ENCODE measurements at regions not wholly inside any gene's neighbourhood (a gene's known extent, or its start where the extent isn't known, plus 50 kb on each side); places are given as distances from the start of the nearest gene placed in this dataset.

- TF ChIP-seq CTCF (conservative IDR thresholded peaks at IDR 0.05; ENCODE audit: low read depth, low read length) (no peak), EZH2 (IDR thresholded peaks at IDR 0.05; ENCODE audit: borderline replicate concordance, low read depth, low read length, poor library complexity, severe bottlenecking) (no peak)
- H3K4me1 ChIP-seq (ENCODE audit: insufficient read depth, low read length, poor library complexity, severe bottlenecking), result peaks cover 6% of the 10 kb centered on the region
- ChIA-PET POLR2A (ENCODE audit: low non-redundant PET) (no interaction called here), CTCF (no interaction called here)
- H3K36me3 ChIP-seq (ENCODE audit: insufficient read depth, low read length, poor library complexity, severe bottlenecking), result no peaks in the 10 kb centered on the region
- BruUV-seq (replicated peaks), result no TSS peak
- H3K9me3 ChIP-seq (ENCODE audit: low read depth, low read length, poor library complexity, severe bottlenecking), result no peaks in the 10 kb centered on the region
- intact Hi-C loops (cut with micrococcal nuclease; ENCODE audit: unreplicated experiment), result loop anchor here (5.0 kb wide), 1 partner anchor 41 kb away; no protein-coding TSS in a partner anchor
- no peak overlapping the region for H3K27ac ChIP-seq (ENCODE audit: low read depth, low read length, poor library complexity, severe bottlenecking)
- H3K4me3 ChIP-seq (ENCODE audit: low read depth, low read length, poor library complexity, severe bottlenecking), result no peak overlapping the region
- no peaks in the 10 kb centered on the region for H3K27me3 ChIP-seq (replicated peaks; ENCODE audit: insufficient read depth, low read depth, low read length, poor library complexity)
- DNase-seq (ENCODE audit: low spot score), result no peak
These were observed 183.1 kb upstream of the PRSS58 start for GRCh38 chr7:142440906-142441411.

GRCh38 chr7:142440219-142440905 is 182.5 kb upstream of the PRSS58 start:
- Histone ChIP-seq H3K27me3 (replicated peaks; ENCODE audit: insufficient read depth, low read depth, low read length, poor library complexity) (no peaks in the 10 kb centered on the region), H3K4me1 (ENCODE audit: insufficient read depth, low read length, poor library complexity, severe bottlenecking) (peaks cover 6% of the 10 kb centered on the region), H3K27ac (ENCODE audit: low read depth, low read length, poor library complexity, severe bottlenecking) (no peak overlapping the region), H3K9me3 (ENCODE audit: low read depth, low read length, poor library complexity, severe bottlenecking) (no peaks in the 10 kb centered on the region), H3K36me3 (ENCODE audit: insufficient read depth, low read length, poor library complexity, severe bottlenecking) (no peaks in the 10 kb centered on the region), H3K4me3 (ENCODE audit: low read depth, low read length, poor library complexity, severe bottlenecking) (no peak overlapping the region)
- POLR2A ChIA-PET (ENCODE audit: low non-redundant PET), result no interaction called here
- TF ChIP-seq CTCF (conservative IDR thresholded peaks at IDR 0.05; ENCODE audit: low read depth, low read length) (no peak), EZH2 (IDR thresholded peaks at IDR 0.05; ENCODE audit: borderline replicate concordance, low read depth, low read length, poor library complexity, severe bottlenecking) (no peak)
- CTCF ChIA-PET, result no interaction called here
- BruUV-seq (replicated peaks), result no TSS peak
- peak; percentile 70 for DNase-seq (ENCODE audit: low spot score)
- intact Hi-C loops (cut with micrococcal nuclease; ENCODE audit: unreplicated experiment), result loop anchor here (5.0 kb wide), 1 partner anchor 42 kb away; no protein-coding TSS in a partner anchor

- Histone ChIP-seq H3K4me3 (ENCODE audit: low read depth, low read length, poor library complexity, severe bottlenecking) (no peak overlapping the region), H3K27me3 (replicated peaks; ENCODE audit: insufficient read depth, low read depth, low read length, poor library complexity) (no peaks in the 10 kb centered on the region), H3K27ac (ENCODE audit: low read depth, low read length, poor library complexity, severe bottlenecking) (no peak overlapping the region), H3K36me3 (ENCODE audit: insufficient read depth, low read length, poor library complexity, severe bottlenecking) (no peaks in the 10 kb centered on the region), H3K9me3 (ENCODE audit: low read depth, low read length, poor library complexity, severe bottlenecking) (no peaks in the 10 kb centered on the region), H3K4me1 (ENCODE audit: insufficient read depth, low read length, poor library complexity, severe bottlenecking) (peaks cover 6% of the 10 kb centered on the region)
- POLR2A ChIA-PET (ENCODE audit: low non-redundant PET), result no interaction called here
- CTCF ChIA-PET, result no interaction called here
- BruUV-seq (replicated peaks), result no TSS peak
- DNase-seq (ENCODE audit: low spot score), result no peak
- TF ChIP-seq CTCF (conservative IDR thresholded peaks at IDR 0.05; ENCODE audit: low read depth, low read length) (no peak), EZH2 (IDR thresholded peaks at IDR 0.05; ENCODE audit: borderline replicate concordance, low read depth, low read length, poor library complexity, severe bottlenecking) (no peak)
- intact Hi-C loops (cut with micrococcal nuclease; ENCODE audit: unreplicated experiment), result loop anchor here (5.0 kb wide), 1 partner anchor 43 kb away; no protein-coding TSS in a partner anchor
These were observed 181.9 kb upstream of the PRSS58 start for GRCh38 chr7:142439739-142440138.
